ENCODE measurements at regions not wholly inside any gene's neighbourhood (a gene's known extent, or its start where the extent isn't known, plus 50 kb on each side); places are given as distances from the start of the nearest gene placed in this dataset.

DNA sequence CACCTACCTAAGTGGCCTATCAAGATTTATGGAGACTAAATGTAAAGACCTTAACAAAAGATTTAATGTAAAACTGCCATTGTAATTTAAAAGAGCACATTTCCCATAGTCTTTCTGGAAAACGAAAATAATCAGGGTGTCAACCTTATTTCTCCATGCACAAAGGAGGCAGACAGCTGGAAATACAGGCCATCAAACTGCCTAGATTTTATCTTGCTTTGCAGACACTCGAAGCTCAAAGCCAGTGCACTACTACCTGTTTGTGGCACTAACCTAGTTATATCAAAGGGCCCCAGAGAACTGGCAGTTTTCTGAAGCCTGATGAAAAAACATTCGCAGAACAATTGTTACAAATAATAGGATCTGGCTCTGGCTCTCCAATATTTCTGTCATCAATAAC, 863.9 kb downstream of the STPG2 start:
- Histone ChIP-seq H3K9ac (ENCODE audit: insufficient read depth, low read length, poor library complexity, severe bottlenecking) (no peak overlapping the region), H3K4me1 (ENCODE audit: control insufficient read depth in 1 of 2, insufficient read depth in 2 of 2, low read length in 2 of 2) (no peaks in the 10 kb centered on the region), H3K36me3 (replicated peaks in 1 of 2; ENCODE audit: control insufficient read depth in 1 of 2, insufficient read depth in 2 of 2, low read length in 2 of 2) (no peaks in the 10 kb centered on the region), H3K79me2 (ENCODE audit: insufficient read depth, low read length) (no peaks in the 10 kb centered on the region), H4K20me1 (ENCODE audit: insufficient read depth, low read length) (no peaks in the 10 kb centered on the region), H3K27ac (ENCODE audit: low read depth in 1 of 2, low read length in 2 of 2) (no peak overlapping the region), H3K4me3 (replicated peaks in 1 of 3; ENCODE audit: low read depth in 2 of 3, low read length in 3 of 3) (no peak overlapping the region), H3K4me2 (replicated peaks; ENCODE audit: extremely low read depth, low read length, poor library complexity, severe bottlenecking) (no peak overlapping the region), H3K27me3 (ENCODE audit: control insufficient read depth in 2 of 2, insufficient read depth in 2 of 2, low read length in 2 of 2) (no peaks in the 10 kb centered on the region), H3K9me3 (replicated peaks in 1 of 2; ENCODE audit: control insufficient read depth in 1 of 2, insufficient read depth in 1 of 2, low read length in 2 of 2) (peaks cover 6 to 22% of the 10 kb centered on the region in 2 donors), H2AFZ (ENCODE audit: insufficient read depth, low read depth, low read length, poor library complexity, severe bottlenecking) (no peak overlapping the region)
- no peaks in the 10 kb centered on the region for H3K4me1 Mint-ChIP-seq
- H3K27me3 Mint-ChIP-seq (ENCODE audit: low read depth in 3 of 3) = no peaks in the 10 kb centered on the region
- H3K36me3 Mint-ChIP-seq = no peaks in the 10 kb centered on the region
- H3K4me3 Mint-ChIP-seq = no peak overlapping the region
- H3K9me3 Mint-ChIP-seq = peaks cover 0 to 18% (median 3%) of the 10 kb centered on the region in 7 donors
- 38% methylated on average over 2 of the region's 3 CpGs for WGBS (ENCODE audit: insufficient coverage)
- no peak overlapping the region for H3K27ac Mint-ChIP-seq
- DNase-seq = no peak
- intact Hi-C loops (cut with micrococcal nuclease) = no loop called here
- TF ChIP-seq, protein P1, sequence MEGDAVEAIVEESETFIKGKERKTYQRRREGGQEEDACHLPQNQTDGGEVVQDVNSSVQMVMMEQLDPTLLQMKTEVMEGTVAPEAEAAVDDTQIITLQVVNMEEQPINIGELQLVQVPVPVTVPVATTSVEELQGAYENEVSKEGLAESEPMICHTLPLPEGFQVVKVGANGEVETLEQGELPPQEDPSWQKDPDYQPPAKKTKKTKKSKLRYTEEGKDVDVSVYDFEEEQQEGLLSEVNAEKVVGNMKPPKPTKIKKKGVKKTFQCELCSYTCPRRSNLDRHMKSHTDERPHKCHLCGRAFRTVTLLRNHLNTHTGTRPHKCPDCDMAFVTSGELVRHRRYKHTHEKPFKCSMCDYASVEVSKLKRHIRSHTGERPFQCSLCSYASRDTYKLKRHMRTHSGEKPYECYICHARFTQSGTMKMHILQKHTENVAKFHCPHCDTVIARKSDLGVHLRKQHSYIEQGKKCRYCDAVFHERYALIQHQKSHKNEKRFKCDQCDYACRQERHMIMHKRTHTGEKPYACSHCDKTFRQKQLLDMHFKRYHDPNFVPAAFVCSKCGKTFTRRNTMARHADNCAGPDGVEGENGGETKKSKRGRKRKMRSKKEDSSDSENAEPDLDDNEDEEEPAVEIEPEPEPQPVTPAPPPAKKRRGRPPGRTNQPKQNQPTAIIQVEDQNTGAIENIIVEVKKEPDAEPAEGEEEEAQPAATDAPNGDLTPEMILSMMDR (IDR thresholded peaks at IDR 0.05) = no peak

DNA sequence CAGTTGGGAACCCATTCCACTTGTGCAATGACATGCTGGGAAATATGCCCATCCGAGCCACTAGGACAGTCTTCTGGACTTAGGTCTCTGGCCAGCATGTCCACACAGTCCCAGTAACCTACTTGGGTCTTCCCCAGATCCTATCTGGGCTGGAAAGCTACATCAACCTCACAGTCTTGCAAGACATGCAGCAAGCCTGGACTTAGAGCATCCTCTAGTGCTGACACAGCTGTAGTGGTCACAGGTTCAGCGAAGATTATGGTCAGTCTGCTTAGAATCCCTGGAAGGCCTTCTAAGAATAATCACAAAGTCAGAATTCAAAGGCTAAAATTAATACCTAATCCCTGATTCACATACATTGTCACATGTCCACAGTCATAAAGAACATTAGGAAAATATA, 842.7 kb downstream of the STPG2 start:
- Mint-ChIP-seq H3K36me3 (no peaks in the 10 kb centered on the region), H3K9me3 (peaks cover 0 to 22% (median 14%) of the 10 kb centered on the region in 7 donors), H3K27ac (no peak overlapping the region), H3K4me3 (no peak overlapping the region), H3K27me3 (ENCODE audit: low read depth in 3 of 3) (peaks cover 0 to 2% (median 0%) of the 10 kb centered on the region in 3 donors), H3K4me1 (no peaks in the 10 kb centered on the region)
- no peaks in the 10 kb centered on the region for H3K4me1 ChIP-seq (ENCODE audit: control insufficient read depth in 1 of 2, insufficient read depth in 2 of 2, low read length in 2 of 2)
- no peaks in the 10 kb centered on the region for H3K27me3 ChIP-seq (ENCODE audit: control insufficient read depth in 2 of 2, insufficient read depth in 2 of 2, low read length in 2 of 2)
- H3K27ac ChIP-seq (ENCODE audit: low read depth in 1 of 2, low read length in 2 of 2) = no peak overlapping the region
- H3K9ac ChIP-seq (ENCODE audit: insufficient read depth, low read length, poor library complexity, severe bottlenecking) = no peak overlapping the region
- no peaks in the 10 kb centered on the region for H3K36me3 ChIP-seq (replicated peaks in 1 of 2; ENCODE audit: control insufficient read depth in 1 of 2, insufficient read depth in 2 of 2, low read length in 2 of 2)
- H4K20me1 ChIP-seq (ENCODE audit: insufficient read depth, low read length) = no peaks in the 10 kb centered on the region
- H3K4me3 ChIP-seq (replicated peaks in 1 of 3; ENCODE audit: low read depth in 2 of 3, low read length in 3 of 3) = no peak overlapping the region
- no peak overlapping the region for H3K4me2 ChIP-seq (replicated peaks; ENCODE audit: extremely low read depth, low read length, poor library complexity, severe bottlenecking)
- TF ChIP-seq, protein P1 (IDR thresholded peaks at IDR 0.05) = no peak
- WGBS (ENCODE audit: insufficient coverage) = 72% methylated on average over 2 of the region's 2 CpGs
- H3K79me2 ChIP-seq (ENCODE audit: insufficient read depth, low read length) = no peaks in the 10 kb centered on the region
- intact Hi-C loops (cut with micrococcal nuclease) = no loop called here
- H2AFZ ChIP-seq (ENCODE audit: insufficient read depth, low read depth, low read length, poor library complexity, severe bottlenecking) = no peak overlapping the region
- H3K9me3 ChIP-seq (replicated peaks in 1 of 2; ENCODE audit: control insufficient read depth in 1 of 2, insufficient read depth in 1 of 2, low read length in 2 of 2) = peaks cover 26 to 31% of the 10 kb centered on the region in 2 donors
- DNase-seq = no peak
